ENCODE measurements at regions not wholly inside any gene's neighbourhood (a gene's known extent, or its start where the extent isn't known, plus 50 kb on each side); places are given as distances from the start of the nearest gene placed in this dataset.

- WGBS = 42% methylated on average over 5 of the region's 5 CpGs
- Histone ChIP-seq H3K27ac (ENCODE audit: low read depth in 1 of 2, low read length in 1 of 2) (no peak overlapping the region), H3K4me3 (ENCODE audit: low read length in 2 of 2) (no peak overlapping the region), H3K36me3 (ENCODE audit: control insufficient read depth in 2 of 2, insufficient read depth in 2 of 2, low read length in 1 of 2) (no peaks in the 10 kb centered on the region), H3K4me1 (ENCODE audit: control insufficient read depth in 2 of 2, insufficient read depth in 2 of 2, low read length in 2 of 2) (peaks cover 0 to 2% of the 10 kb centered on the region in 2 donors), H3K9me3 (ENCODE audit: control insufficient read depth in 2 of 2, insufficient read depth in 1 of 2, low read length in 1 of 2) (peaks cover 0 to 3% of the 10 kb centered on the region in 2 donors), H3K27me3 (ENCODE audit: control insufficient read depth in 2 of 2, insufficient read depth in 1 of 2, low read length in 1 of 2) (no peaks in the 10 kb centered on the region)
- no peak for DNase-seq (ENCODE audit: low read depth in 6 of 9, low spot score in 9 of 9)
Observed at GRCh38 chr15:72968531-72968922, 83.7 kb upstream of the NEO1 start.

DNA sequence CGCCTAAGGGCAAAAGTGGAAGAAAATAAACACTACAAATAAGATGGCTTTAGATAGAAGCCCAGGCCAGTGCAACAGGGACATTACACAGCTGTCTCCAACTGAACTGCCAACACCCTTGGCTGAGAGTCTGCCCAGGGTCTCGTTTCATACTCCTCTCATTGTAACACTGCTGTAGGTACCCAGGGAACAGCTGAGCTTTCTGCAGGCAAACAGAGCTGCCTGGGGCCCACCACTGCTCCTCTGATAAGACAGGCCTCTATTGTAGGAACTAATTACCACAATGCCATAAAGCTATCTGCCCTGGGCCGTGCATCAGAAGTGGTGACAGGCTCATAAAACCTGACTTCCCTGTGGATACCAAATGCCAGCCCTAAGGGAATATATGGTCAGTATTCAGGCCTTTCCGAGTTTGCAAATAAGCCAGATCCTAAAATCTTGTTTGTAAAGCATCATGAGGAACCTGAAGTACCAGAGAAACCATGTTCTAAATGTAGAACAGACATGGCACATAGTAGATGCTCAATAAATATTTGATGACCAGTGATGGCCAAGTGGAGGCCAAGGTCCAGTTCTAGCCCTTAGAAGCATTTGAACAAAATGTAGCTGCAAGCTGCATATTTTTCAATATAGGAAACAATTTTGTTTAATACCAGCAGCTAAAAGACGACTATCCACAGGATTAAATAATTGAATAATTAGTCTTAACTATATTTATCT lies 84.3 kb upstream of the NEO1 start:
- H3K27ac ChIP-seq (ENCODE audit: low read depth in 1 of 2, low read length in 1 of 2) = no peak overlapping the region
- WGBS = 61% methylated on average over 5 of the region's 5 CpGs
- H3K4me1 ChIP-seq (ENCODE audit: control insufficient read depth in 2 of 2, insufficient read depth in 2 of 2, low read length in 2 of 2) = peaks cover 0 to 2% of the 10 kb centered on the region in 2 donors
- DNase-seq (ENCODE audit: low read depth in 6 of 9, low spot score in 9 of 9) = no peak
- H3K36me3 ChIP-seq (ENCODE audit: control insufficient read depth in 2 of 2, insufficient read depth in 2 of 2, low read length in 1 of 2) = no peaks in the 10 kb centered on the region
- H3K4me3 ChIP-seq (ENCODE audit: low read length in 2 of 2) = no peak overlapping the region
- no peaks in the 10 kb centered on the region for H3K27me3 ChIP-seq (ENCODE audit: control insufficient read depth in 2 of 2, insufficient read depth in 1 of 2, low read length in 1 of 2)
- H3K9me3 ChIP-seq (ENCODE audit: control insufficient read depth in 2 of 2, insufficient read depth in 1 of 2, low read length in 1 of 2) = peaks cover 0 to 3% of the 10 kb centered on the region in 2 donors

DNA sequence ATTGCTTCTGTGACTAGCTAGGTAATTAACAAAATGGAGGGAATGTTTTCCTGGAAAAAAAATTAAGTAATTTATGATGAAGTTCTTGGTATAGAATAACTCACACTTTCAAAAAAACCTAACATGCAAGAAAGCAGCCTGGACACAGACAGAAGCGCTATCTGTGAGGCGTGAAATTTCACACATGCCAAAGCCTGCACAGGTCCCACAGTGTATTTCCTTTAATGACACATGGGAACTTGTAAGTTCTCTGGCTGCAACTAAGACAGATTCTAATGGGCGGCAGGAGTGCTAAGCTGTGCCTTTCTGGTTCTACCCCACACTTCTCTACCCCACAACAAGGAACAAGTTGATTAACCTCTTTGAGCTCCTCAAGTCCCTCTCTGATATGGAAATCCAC lies 84.9 kb upstream of the NEO1 start:
- no peak for DNase-seq (ENCODE audit: low read depth in 6 of 9, low spot score in 9 of 9)
- H3K27ac ChIP-seq (ENCODE audit: low read depth in 1 of 2, low read length in 1 of 2) = no peak overlapping the region

GRCh38 chr15:72966641-72967040 lies 85.6 kb upstream of the NEO1 start:
- DNase-seq (ENCODE audit: low read depth in 6 of 9, low spot score in 9 of 9) = no peak
- H3K4me1 ChIP-seq (ENCODE audit: control insufficient read depth in 2 of 2, insufficient read depth in 2 of 2, low read length in 2 of 2) = peaks cover 0 to 2% of the 10 kb centered on the region in 2 donors
- no peaks in the 10 kb centered on the region for H3K36me3 ChIP-seq (ENCODE audit: control insufficient read depth in 2 of 2, insufficient read depth in 2 of 2, low read length in 1 of 2)
- WGBS = 85% methylated on average over 5 of the region's 5 CpGs
- H3K9me3 ChIP-seq (ENCODE audit: control insufficient read depth in 2 of 2, insufficient read depth in 1 of 2, low read length in 1 of 2) = peaks cover 0 to 9% of the 10 kb centered on the region in 2 donors
- H3K27me3 ChIP-seq (ENCODE audit: control insufficient read depth in 2 of 2, insufficient read depth in 1 of 2, low read length in 1 of 2) = no peaks in the 10 kb centered on the region
- H3K4me3 ChIP-seq (ENCODE audit: low read length in 2 of 2) = no peak overlapping the region
- no peak overlapping the region for H3K27ac ChIP-seq (ENCODE audit: low read depth in 1 of 2, low read length in 1 of 2)

More for the DNA sequence above, 84.9 kb upstream of the NEO1 start:
- WGBS = 59% methylated on average over 3 of the region's 3 CpGs
- Histone ChIP-seq H3K4me3 (ENCODE audit: low read length in 2 of 2) (no peak overlapping the region), H3K27me3 (ENCODE audit: control insufficient read depth in 2 of 2, insufficient read depth in 1 of 2, low read length in 1 of 2) (no peaks in the 10 kb centered on the region), H3K9me3 (ENCODE audit: control insufficient read depth in 2 of 2, insufficient read depth in 1 of 2, low read length in 1 of 2) (peaks cover 0 to 4% of the 10 kb centered on the region in 2 donors), H3K36me3 (ENCODE audit: control insufficient read depth in 2 of 2, insufficient read depth in 2 of 2, low read length in 1 of 2) (no peaks in the 10 kb centered on the region), H3K4me1 (ENCODE audit: control insufficient read depth in 2 of 2, insufficient read depth in 2 of 2, low read length in 2 of 2) (peaks cover 0 to 2% of the 10 kb centered on the region in 2 donors)

- Histone ChIP-seq H3K9me3 (ENCODE audit: control insufficient read depth in 2 of 2, insufficient read depth in 1 of 2, low read length in 1 of 2) (peaks cover 0 to 9% of the 10 kb centered on the region in 2 donors), H3K4me3 (ENCODE audit: low read length in 2 of 2) (no peak overlapping the region), H3K36me3 (ENCODE audit: control insufficient read depth in 2 of 2, insufficient read depth in 2 of 2, low read length in 1 of 2) (no peaks in the 10 kb centered on the region), H3K27ac (ENCODE audit: low read depth in 1 of 2, low read length in 1 of 2) (no peak overlapping the region), H3K27me3 (ENCODE audit: control insufficient read depth in 2 of 2, insufficient read depth in 1 of 2, low read length in 1 of 2) (no peaks in the 10 kb centered on the region), H3K4me1 (ENCODE audit: control insufficient read depth in 2 of 2, insufficient read depth in 2 of 2, low read length in 2 of 2) (no peaks in the 10 kb centered on the region)
- WGBS = 55% methylated on average over 3 of the region's 3 CpGs
- no peak for DNase-seq (ENCODE audit: low read depth in 6 of 9, low spot score in 9 of 9)
Observed at GRCh38 chr15:72965671-72966070, 86.6 kb upstream of the NEO1 start.

DNA sequence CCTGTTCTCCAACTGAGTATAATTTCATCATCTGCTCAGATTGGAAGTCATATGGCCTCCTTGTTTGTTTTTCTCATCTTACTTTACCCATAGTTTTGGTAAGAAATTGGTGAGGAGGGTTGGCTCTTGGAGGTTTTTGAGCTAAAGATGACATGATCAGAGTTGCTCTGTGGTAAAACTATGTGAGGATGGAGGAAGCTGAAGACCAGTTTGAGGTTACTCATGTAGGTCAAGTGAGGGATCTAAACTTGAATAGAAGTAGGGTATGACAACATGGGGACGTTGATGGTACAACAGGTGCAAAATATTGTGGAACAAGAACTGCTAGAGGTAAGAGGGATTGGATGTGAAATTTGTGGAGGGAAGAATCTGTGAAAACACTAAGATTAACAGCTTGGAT lies 87.7 kb upstream of the NEO1 start:
- Histone ChIP-seq H3K4me3 (ENCODE audit: low read length in 2 of 2) (no peak overlapping the region), H3K4me1 (ENCODE audit: control insufficient read depth in 2 of 2, insufficient read depth in 2 of 2, low read length in 2 of 2) (no peaks in the 10 kb centered on the region)
- DNase-seq (ENCODE audit: low read depth in 6 of 9, low spot score in 9 of 9) = no peak

DNA sequence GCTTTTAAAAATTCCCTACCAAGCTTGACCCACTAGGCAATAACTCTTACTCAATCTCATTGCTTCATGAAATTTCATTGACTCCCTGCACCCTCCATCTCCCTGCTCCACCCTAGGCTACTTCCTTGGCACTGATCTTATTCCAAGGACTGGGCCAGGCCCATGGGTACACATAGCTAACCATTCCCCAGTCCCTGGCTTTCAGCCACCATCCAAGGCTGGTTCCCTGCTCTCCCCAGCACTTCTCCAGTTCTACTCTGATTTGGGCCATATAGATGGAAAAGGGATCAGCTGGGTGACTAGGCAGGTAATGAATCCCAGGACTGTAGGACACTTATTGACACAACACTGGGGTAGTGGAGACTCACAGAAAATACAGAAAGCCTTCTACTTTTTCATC lies 88.1 kb upstream of the NEO1 start:
- H3K9me3 ChIP-seq (ENCODE audit: control insufficient read depth in 2 of 2, insufficient read depth in 1 of 2, low read length in 1 of 2) = peaks cover 0 to 9% of the 10 kb centered on the region in 2 donors
- H3K4me3 ChIP-seq (ENCODE audit: low read length in 2 of 2) = no peak overlapping the region
- no peaks in the 10 kb centered on the region for H3K27me3 ChIP-seq (ENCODE audit: control insufficient read depth in 2 of 2, insufficient read depth in 1 of 2, low read length in 1 of 2)
- no peaks in the 10 kb centered on the region for H3K4me1 ChIP-seq (ENCODE audit: control insufficient read depth in 2 of 2, insufficient read depth in 2 of 2, low read length in 2 of 2)
- H3K36me3 ChIP-seq (ENCODE audit: control insufficient read depth in 2 of 2, insufficient read depth in 2 of 2, low read length in 1 of 2) = no peaks in the 10 kb centered on the region
- H3K27ac ChIP-seq (ENCODE audit: low read depth in 1 of 2, low read length in 1 of 2) = no peak overlapping the region
- no peak for DNase-seq (ENCODE audit: low read depth in 6 of 9, low spot score in 9 of 9)

More for the DNA sequence above, 87.7 kb upstream of the NEO1 start:
- Histone ChIP-seq H3K36me3 (ENCODE audit: control insufficient read depth in 2 of 2, insufficient read depth in 2 of 2, low read length in 1 of 2) (no peaks in the 10 kb centered on the region), H3K9me3 (ENCODE audit: control insufficient read depth in 2 of 2, insufficient read depth in 1 of 2, low read length in 1 of 2) (peaks cover 0 to 9% of the 10 kb centered on the region in 2 donors), H3K27ac (ENCODE audit: low read depth in 1 of 2, low read length in 1 of 2) (no peak overlapping the region), H3K27me3 (ENCODE audit: control insufficient read depth in 2 of 2, insufficient read depth in 1 of 2, low read length in 1 of 2) (no peaks in the 10 kb centered on the region)
- 64% methylated on average over 1 of the region's 1 CpG for WGBS

GRCh38 chr15:72962054-72962702 lies 90.1 kb upstream of the NEO1 start:
- WGBS = 86% methylated on average over 8 of the region's 8 CpGs
- H3K4me1 ChIP-seq (ENCODE audit: control insufficient read depth in 2 of 2, insufficient read depth in 2 of 2, low read length in 2 of 2) = no peaks in the 10 kb centered on the region
- H3K9me3 ChIP-seq (ENCODE audit: control insufficient read depth in 2 of 2, insufficient read depth in 1 of 2, low read length in 1 of 2) = peaks cover 0 to 9% of the 10 kb centered on the region in 2 donors
- H3K27me3 ChIP-seq (ENCODE audit: control insufficient read depth in 2 of 2, insufficient read depth in 1 of 2, low read length in 1 of 2) = no peaks in the 10 kb centered on the region
- H3K36me3 ChIP-seq (ENCODE audit: control insufficient read depth in 2 of 2, insufficient read depth in 2 of 2, low read length in 1 of 2) = no peaks in the 10 kb centered on the region
- no peak overlapping the region for H3K27ac ChIP-seq (ENCODE audit: low read depth in 1 of 2, low read length in 1 of 2)
- no peak for DNase-seq (ENCODE audit: low read depth in 6 of 9, low spot score in 9 of 9)
- no peak overlapping the region for H3K4me3 ChIP-seq (ENCODE audit: low read length in 2 of 2)

DNA sequence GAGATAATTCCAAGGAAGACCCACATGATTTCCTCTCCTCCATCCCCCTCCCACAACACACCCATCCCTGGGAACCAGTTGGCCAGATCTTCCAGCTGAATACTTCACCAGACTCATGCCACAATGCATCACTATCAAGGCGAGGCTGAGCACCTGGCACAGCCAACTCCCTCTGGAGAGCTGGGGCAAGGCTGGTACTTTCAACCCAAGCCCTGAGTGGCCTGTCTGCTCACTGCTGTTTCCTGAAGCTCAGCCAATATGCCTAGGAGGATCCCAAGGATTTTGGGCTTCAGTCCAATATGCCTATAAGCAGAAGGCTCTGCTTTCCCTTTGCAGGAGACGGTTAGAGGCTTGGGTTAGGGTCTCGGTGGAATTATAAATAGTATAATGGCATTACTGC lies 90.9 kb upstream of the NEO1 start:
- no peak for DNase-seq (ENCODE audit: low read depth in 6 of 9, low spot score in 9 of 9)
- H3K4me1 ChIP-seq (ENCODE audit: control insufficient read depth in 2 of 2, insufficient read depth in 2 of 2, low read length in 2 of 2) = no peaks in the 10 kb centered on the region
- 76% methylated on average over 3 of the region's 3 CpGs for WGBS
- no peaks in the 10 kb centered on the region for H3K27me3 ChIP-seq (ENCODE audit: control insufficient read depth in 2 of 2, insufficient read depth in 1 of 2, low read length in 1 of 2)
- H3K9me3 ChIP-seq (ENCODE audit: control insufficient read depth in 2 of 2, insufficient read depth in 1 of 2, low read length in 1 of 2) = peaks cover 0 to 9% of the 10 kb centered on the region in 2 donors
- H3K27ac ChIP-seq (ENCODE audit: low read depth in 1 of 2, low read length in 1 of 2) = no peak overlapping the region
- H3K4me3 ChIP-seq (ENCODE audit: low read length in 2 of 2) = no peak overlapping the region
- no peaks in the 10 kb centered on the region for H3K36me3 ChIP-seq (ENCODE audit: control insufficient read depth in 2 of 2, insufficient read depth in 2 of 2, low read length in 1 of 2)

Measured in thymus (tissue), 11 donors.